ENCODE measurements at regions not wholly inside any gene's neighbourhood (a gene's known extent, or its start where the extent isn't known, plus 50 kb on each side); places are given as distances from the start of the nearest gene placed in this dataset.

DNA sequence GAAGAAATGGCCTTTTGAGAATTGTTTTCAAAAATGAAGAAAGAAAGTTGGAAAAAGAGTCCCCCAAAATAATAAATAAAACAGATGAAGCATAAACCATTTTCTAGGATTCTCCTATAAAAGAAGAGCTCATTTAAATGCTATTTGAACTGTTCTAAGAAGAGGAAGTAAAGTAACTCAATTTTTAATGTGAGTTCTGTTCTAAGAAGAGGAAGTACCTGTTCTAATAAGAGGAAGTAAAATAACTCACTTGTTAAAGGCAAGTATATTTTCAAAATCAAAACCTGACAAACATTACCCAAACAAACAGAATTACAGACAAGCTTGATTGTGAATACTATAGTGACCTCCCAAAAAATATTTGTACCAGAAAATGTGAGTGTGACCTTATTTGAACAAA, 1326.3 kb downstream of the C4orf33 start:
- TF ChIP-seq EZH2 (IDR thresholded peaks at IDR 0.05; ENCODE audit: low read length, missing control alignments) (no peak), CTCF (conservative IDR thresholded peaks at IDR 0.05 in 1 of 2, IDR thresholded peaks at IDR 0.05 in 1 of 2; ENCODE audit: low read depth in 1 of 2, low read length in 2 of 2) (no peak)

Measured in fibroblast of lung (primary cell).